SH-SY5Y (cell line): ENCODE measurements at regions not wholly inside any gene's neighbourhood (a gene's known extent, or its start where the extent isn't known, plus 50 kb on each side); places are given as distances from the start of the nearest gene placed in this dataset.

Experiments used
- GATA2 ChIP-seq: IDR thresholded peaks from 2 replicates; pipeline ENCODE4 v1.6.1; 2011; ENCODE audit warnings: mild to moderate bottlenecking, low read depth, low read length
- GATA3 ChIP-seq: IDR thresholded peaks from 2 replicates; pipeline ENCODE4 v1.6.1; 2011; ENCODE audit warnings: low read depth, mild to moderate bottlenecking, low read length, moderate library complexity

DNA sequence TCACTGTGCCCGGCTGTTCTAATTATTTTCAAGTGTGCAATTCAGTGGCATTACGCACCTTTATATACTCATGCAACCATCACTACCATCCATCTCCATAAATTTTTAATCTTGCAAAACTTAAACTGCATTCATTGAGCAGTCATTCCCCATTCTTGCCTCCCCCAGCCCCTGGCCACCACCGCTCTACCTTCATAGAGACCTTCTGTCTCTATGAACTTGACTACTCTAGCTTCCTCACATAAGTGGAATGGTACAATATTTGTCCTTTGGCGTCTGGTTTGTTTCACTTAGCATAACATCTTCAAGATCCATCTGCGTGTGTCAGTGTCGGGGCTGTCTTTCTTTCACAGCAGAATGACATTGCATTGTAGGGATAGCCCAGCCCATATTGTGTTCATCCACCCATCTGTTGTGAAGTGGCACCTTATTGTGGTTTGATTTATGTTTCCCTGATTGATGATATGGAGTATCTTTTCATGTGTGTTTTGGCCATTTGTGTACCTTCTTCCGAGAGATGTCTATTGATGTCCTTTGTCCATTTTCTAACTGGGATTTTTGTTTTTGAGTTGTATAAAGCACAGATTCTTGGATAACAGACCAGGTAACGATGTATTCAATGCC, 64.8 kb upstream of the FLT1 start:
- TF ChIP-seq GATA3 (no peak), GATA2 (no peak)

DNA sequence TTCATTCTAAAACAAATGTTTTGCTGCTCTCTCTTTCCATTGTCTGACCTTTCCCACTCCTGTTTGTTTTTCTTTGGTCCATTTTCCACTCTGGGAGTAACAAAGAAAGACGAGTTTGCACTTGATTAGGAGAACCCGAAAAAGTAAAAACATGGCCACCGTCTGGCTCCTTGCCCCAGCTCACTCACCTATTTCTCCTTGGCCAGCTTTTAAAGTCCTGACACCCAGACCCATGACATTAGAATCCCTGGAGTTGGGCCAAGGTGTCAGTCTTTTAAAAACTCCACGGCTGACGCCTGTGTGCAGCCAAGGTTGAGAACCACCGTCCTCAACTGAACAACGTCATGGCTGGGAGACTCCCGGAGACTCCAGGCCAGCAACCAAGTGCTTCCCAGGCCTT, 63.6 kb upstream of the FLT1 start:
- no peak for TF ChIP-seq GATA2
- TF ChIP-seq GATA3, result no peak

DNA sequence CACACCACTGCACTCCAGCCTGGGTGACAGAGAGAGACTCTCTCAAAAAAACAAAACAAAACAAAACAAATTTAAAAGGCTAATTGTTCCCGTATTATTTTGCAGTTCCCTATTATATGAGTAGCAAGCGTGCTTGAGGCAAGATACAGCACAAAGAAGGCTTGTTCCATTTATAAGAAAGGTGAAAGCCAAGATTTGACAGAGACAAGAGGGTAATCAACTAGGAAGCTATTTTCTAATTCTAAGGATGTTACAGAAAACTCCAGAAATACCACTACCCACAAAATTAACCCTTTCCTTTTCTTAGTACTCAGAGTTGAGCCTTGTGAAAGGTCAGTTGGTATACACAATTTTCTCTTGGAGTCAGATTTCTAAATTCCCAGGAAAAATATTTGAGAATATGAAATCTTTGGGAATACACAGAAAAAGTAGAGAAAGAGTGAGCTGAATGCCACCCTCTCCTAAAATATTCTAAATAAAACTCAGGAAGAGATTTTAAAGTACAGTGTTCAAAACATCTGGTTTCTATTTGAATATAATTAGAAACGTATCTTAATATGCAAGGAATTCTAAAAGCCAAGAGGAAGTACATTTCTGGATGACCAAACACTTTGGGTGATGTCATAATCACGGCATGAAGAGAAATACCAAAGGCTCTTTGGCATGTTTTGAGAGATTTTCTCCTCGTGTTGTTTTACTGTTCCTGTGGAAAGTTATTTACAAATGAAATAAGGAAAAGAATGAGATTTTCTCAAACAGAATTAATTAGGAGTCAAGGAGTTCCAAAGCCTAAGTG, 63.0 kb upstream of the FLT1 start:
- no peak for TF ChIP-seq GATA3
- no peak for TF ChIP-seq GATA2

DNA sequence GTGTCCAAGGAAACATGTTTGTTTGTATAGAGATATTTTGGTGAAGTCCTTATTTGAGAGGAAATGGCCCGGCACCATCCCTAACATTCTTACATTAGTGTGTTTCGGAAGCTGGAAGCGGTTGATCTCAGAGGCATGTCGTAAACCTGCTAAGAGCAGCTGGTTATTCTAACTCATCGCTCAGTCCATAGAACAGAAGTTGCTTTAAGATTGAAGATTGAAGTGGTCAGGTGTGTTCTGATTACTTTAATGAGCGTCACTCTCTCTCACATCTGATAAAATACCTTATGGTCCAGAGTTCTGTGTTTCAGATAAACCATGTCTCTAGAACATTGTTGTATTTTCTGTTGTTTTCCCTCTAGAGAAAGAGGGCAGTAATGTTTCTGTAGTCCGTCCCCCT, 60.2 kb upstream of the FLT1 start:
- no peak for TF ChIP-seq GATA3
- no peak for TF ChIP-seq GATA2

DNA sequence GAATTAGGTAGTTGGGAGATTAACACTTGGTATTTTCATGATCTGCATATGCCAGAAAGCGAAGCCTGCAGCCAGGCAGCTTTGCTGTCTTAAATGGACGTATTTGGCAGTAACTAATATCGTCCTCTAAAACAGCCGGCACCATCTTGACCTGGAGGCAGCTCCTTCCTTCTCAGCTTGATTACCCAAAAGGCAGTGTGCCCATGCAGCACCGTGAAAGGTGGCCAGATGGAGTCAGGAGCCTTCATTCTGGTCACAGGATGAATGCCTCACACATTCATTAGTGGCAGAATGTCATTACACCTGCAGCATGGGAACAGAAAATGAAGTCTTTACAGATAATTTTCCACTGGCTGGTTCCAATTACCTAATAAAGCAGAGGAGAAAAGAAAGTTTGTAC, 59.0 kb upstream of the FLT1 start:
- TF ChIP-seq GATA3 (no peak), GATA2 (no peak)

DNA sequence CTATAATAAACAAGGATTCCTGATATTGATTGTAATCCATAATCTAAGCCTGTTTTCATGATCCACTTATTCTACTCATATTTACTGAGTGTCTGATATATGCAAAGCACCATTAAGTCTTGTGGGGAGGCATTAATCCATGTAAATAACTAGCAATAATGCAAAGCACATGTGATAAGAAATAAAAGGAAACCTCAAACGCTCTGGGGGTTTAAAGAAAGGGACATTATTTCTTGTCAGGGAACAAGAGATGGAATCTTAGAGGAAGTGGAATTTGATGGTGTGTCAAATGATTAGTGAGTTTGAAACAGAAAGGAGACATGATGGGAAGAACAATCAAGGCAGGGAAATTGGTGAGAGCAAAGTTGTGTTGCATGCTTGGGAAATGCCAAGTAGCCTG, 57.4 kb upstream of the FLT1 start:
- TF ChIP-seq GATA3 (no peak), GATA2 (no peak)

DNA sequence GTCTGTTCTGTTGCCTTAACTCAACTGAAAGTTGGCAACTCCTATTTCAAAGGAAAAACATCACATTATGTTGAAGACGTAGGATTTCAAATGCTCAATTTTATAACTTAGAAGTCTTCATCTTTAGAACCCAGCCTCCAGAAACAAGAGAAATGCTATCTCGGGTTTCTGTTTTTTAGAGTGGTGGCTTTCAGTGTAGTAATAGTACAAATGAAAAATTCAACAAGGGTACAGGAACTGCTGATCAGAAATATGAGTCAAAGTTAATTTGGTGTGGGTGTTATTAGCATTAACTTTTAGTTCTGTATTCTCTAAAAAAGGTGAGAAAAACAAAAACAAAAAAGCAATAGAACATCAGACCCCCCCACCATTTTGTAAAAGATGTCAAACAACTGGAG, 56.6 kb upstream of the FLT1 start:
- TF ChIP-seq GATA3 (no peak), GATA2 (no peak)

DNA sequence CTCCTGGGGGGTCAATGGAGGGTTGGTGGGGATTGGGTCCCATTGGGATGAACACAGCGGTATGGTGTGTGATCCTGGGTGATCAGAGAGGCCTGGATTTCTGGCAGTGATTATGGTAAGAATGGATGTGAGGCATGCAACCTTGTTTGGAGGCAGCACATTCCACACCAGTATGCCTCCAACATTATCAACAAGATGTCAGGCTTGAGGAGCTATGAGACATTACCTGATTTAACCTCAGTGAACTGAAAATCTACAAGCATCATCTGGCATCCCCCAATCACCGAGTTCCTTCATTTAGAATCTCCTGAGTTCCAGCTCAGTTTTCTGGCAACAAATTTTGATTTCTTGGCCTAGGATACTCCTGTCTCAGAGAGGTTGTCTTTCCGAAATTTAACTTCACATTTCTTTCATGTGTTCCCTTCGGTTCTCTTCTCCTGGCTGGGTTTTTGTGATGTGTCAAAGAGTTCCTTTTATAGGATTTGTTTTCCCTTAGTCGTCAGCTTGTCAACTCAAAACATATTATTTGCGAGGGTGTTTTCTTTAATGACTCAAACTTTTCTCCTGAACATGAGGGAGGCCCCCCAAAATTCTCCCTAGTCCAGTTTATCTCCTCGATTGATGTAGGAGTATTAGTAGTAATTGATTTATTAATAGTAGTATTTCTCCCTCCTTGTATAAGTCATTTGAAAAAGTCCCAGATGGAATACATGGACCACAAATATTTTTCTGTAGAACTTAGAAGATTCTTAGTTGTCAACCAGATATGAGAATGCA, 56.0 kb upstream of the FLT1 start:
- TF ChIP-seq GATA2 (no peak), GATA3 (no peak)

DNA sequence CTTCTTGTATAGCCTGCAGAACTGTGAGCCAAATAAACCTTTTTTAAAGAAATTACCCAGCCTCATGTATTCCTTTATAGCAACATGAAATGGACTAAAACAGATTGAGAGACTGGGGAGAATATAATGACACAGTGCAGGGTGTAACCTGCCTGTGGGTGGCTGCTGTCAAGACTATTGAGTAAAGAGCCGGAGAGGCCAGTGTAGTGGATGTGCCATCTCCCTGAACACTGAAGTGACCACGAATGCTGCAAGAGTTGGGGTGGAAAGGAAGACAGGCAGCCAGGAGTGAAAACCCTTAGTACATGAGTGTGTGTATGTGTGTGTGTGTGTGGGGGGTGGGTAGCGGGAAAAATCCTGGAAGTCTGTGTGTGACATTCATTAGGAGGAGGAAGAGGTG, 55.2 kb upstream of the FLT1 start:
- TF ChIP-seq GATA2 (no peak), GATA3 (no peak)

DNA sequence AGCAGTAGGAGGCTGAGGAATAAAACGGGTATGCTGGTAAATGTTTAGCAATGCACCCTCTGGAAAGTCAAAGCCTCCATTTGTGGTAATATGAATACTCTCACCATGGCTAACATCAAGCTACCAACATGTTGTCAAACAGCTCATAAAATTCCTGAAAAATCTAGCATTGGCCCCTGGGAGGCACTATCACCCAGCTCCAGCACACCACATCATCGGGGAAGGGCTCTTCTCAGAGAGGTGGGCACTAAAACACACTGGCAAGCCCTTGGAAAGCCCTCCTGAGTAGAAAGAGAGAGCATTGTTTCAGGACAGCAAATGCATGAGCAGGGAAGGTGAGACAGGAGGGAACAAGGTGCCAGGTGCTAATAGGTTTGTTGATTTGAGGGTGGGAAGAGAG, 53.9 kb upstream of the FLT1 start:
- no peak for TF ChIP-seq GATA2
- TF ChIP-seq GATA3, result no peak

DNA sequence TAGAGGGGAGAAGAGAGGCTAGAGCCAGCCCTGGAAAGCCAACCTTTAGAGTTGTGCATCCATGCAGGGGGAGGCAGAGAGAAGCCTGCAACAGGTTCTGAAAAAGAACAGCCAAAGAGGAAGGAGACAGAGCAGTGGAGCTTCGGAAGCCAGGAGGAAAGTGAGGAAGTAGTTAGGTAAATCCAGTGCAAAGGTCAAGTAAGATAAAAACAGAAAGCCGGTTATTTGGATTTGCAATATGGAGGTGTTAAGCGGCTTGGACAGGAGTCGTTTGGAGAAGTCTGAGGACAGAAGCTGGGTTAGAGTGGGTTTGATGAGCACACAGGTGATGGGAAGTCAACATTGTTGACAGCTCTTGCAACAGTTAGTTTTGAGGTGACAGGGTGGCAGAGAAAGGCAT, 53.5 kb upstream of the FLT1 start:
- TF ChIP-seq GATA3 (no peak), GATA2 (no peak)

DNA sequence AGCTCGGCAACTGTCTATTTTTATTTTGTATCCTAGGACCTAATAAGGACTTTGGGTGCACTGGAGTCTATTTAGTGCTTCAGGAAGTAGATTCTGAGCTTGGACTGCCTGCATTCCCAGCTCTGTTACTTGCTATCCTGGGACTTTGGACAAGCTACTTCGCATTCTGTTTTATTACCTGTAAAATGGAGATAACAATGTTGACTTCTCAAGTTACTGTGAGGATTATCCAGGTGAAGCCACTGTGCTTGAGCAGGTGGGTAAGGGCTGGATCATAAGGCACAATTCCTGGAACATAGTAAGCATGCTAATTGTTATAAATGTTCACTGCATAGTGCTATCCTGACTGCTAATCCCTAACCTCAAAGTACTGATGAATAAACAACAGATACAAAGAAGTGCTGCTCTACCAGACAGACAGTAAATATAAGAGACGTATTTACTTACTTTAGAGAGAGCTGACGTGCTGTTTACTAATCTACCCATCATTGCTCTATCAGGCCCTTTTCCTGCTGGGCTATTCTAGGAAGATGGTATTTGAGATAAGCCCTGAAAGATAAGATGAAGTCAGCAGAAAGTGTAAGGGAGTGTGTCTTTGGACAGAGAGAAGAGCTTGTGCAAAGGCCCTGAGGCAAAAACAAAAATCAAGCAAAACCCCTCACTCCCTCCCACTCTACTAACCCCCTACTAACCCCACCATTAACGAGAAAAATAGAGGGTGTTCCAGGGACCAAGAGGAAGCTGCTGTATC, 50.8 kb upstream of the FLT1 start:
- TF ChIP-seq GATA2 (no peak; the same call in 1 of the 2 replicates), GATA3 (no peak)
